Naive thymus-derived CD4-positive, alpha-beta T cell (primary cell): ENCODE measurements at regions not wholly inside any gene's neighbourhood (a gene's known extent, or its start where the extent isn't known, plus 50 kb on each side); places are given as distances from the start of the nearest gene placed in this dataset.

Source experiments
- ATAC-seq: fragments of 150-1000 bp; cut with Tn5 transposase; 2 replicates; pipeline ENCODE4 v1.10.0; 2021; ENCODE audit warnings: mild to moderate bottlenecking, moderate library complexity
- CTCF ChIA-PET: fragments of 350-600 bp; sonication (Branson Sonifier 250); formaldehyde crosslinking; loops from one replicate; lab custom pipeline; 2021; ENCODE audit warnings: antibody characterized with exemption; lab: Charles Lee
- POLR2A ChIA-PET: fragments of 350-600 bp; sonication (Branson Sonifier 250); formaldehyde crosslinking; loops from one replicate; lab custom pipeline; 2021; ENCODE audit warnings: antibody characterized with exemption, inconsistent platforms; lab: Charles Lee
- DNase-seq, 9 donors: peaks; one replicate each; pipeline versions ENCODE4 v3.0.0 to v3.0.0-alpha.2; 2020 to 2022; ENCODE audit warnings: mixed read lengths in 1 of 9
- H3K27ac ChIP-seq: one replicate; pipeline ENCODE4 v1.7.0; 2013; ENCODE audit warnings: mild to moderate bottlenecking, low read depth, low read length, moderate library complexity
- H3K27me3 ChIP-seq, 2 donors: one replicate each; pipeline ENCODE4 v1.7.0; 2013; ENCODE audit warnings: low read length in 2 of 2, mild to moderate bottlenecking in 2 of 2, moderate library complexity in 2 of 2; ENCODE audit not compliant: control insufficient read depth in 2 of 2, insufficient read depth in 2 of 2
- H3K36me3 ChIP-seq, 3 experiments: 1 replicate in 2 of 3; 2 replicates in 1 of 3; pipeline ENCODE4 v1.7.0; 2013; ENCODE audit warnings: low read length in 3 of 3, mild to moderate bottlenecking in 3 of 3, moderate library complexity in 1 of 3; ENCODE audit not compliant: insufficient read depth in 3 of 3, control insufficient read depth in 2 of 3
- H3K4me1 ChIP-seq, 2 donors: one replicate each; pipeline ENCODE4 v1.7.0; 2013; ENCODE audit warnings: low read length in 2 of 2, mild to moderate bottlenecking in 2 of 2, moderate library complexity in 1 of 2; ENCODE audit not compliant: control insufficient read depth in 2 of 2, insufficient read depth in 2 of 2
- H3K4me3 ChIP-seq: 2 replicates; pipeline ENCODE4 v1.7.0; 2013; ENCODE audit warnings: mild to moderate bottlenecking, low read length
- H3K9me3 ChIP-seq, 3 experiments: 1 replicate in 2 of 3; 2 replicates in 1 of 3; pipeline ENCODE4 v1.7.0; 2013; ENCODE audit warnings: low read length in 3 of 3; ENCODE audit not compliant: control insufficient read depth in 2 of 3
- H3K27ac Mint-ChIP-seq, 9 donors: one replicate each; pipeline ENCODE4 v1.8.0; 2020 to 2022; ENCODE audit warnings: mixed read lengths in 9 of 9, mild to moderate bottlenecking in 8 of 9, moderate library complexity in 5 of 9, inconsistent platforms in 2 of 9
- H3K27me3 Mint-ChIP-seq, 5 donors: one replicate each; pipeline ENCODE4 v1.8.0; 2021 to 2022; ENCODE audit warnings: mixed read lengths in 5 of 5, mild to moderate bottlenecking in 1 of 5
- H3K36me3 Mint-ChIP-seq, 5 donors: one replicate each; pipeline ENCODE4 v1.8.0; 2020 to 2022; ENCODE audit warnings: mixed read lengths in 5 of 5, mild to moderate bottlenecking in 3 of 5, inconsistent platforms in 1 of 5
- H3K4me1 Mint-ChIP-seq, 7 donors: one replicate each; pipeline ENCODE4 v1.8.0; 2020 to 2022; ENCODE audit warnings: mixed read lengths in 7 of 7, mild to moderate bottlenecking in 3 of 7, inconsistent platforms in 1 of 7
- H3K4me3 Mint-ChIP-seq, 10 donors: one replicate each; pipeline ENCODE4 v1.8.0; 2020 to 2022; ENCODE audit warnings: mild to moderate bottlenecking in 10 of 10, mixed read lengths in 10 of 10, moderate library complexity in 6 of 10, inconsistent platforms in 2 of 10
- H3K9me3 Mint-ChIP-seq, 11 donors: one replicate each; pipeline ENCODE4 v1.8.0; 2020 to 2022; ENCODE audit warnings: mixed read lengths in 11 of 11, mild to moderate bottlenecking in 4 of 11, inconsistent platforms in 1 of 11, moderate library complexity in 1 of 11
- intact Hi-C, 2 donors: fragments of 100-400 bp; cut with micrococcal nuclease; formaldehyde crosslinking; loops; one replicate each; pipeline ENCODE4 v1.15.1; 2023

GRCh38 chr2:72038524-72038923 is 109.1 kb downstream of the CYP26B1 start:
- ChIA-PET POLR2A (no interaction called here), CTCF (no interaction called here)
- Mint-ChIP-seq H3K9me3 (peaks cover under 1 to 8% (median 3%) of the 10 kb centered on the region in 11 donors), H3K27me3 (peaks cover 0 to 26% (median 10%) of the 10 kb centered on the region in 5 donors), H3K36me3 (no peaks in the 10 kb centered on the region), H3K4me3 (no peak overlapping the region), H3K27ac (no peak overlapping the region), H3K4me1 (peaks cover 0 to 1% (median 0%) of the 10 kb centered on the region in 7 donors)
- H3K27me3 ChIP-seq = no peaks in the 10 kb centered on the region
- no peaks in the 10 kb centered on the region for H3K9me3 ChIP-seq
- H3K4me1 ChIP-seq = no peaks in the 10 kb centered on the region
- intact Hi-C loops = no loop called here
- H3K36me3 ChIP-seq = no peaks in the 10 kb centered on the region
- no peak for DNase-seq
- no peak overlapping the region for H3K27ac ChIP-seq
- H3K4me3 ChIP-seq = no peak overlapping the region
- no peak for ATAC-seq

GRCh38 chr2:72037261-72037666 is 110.4 kb downstream of the CYP26B1 start:
- Mint-ChIP-seq H3K9me3 (peaks cover 0 to 8% (median 3%) of the 10 kb centered on the region in 11 donors), H3K27me3 (peaks cover 0 to 22% (median 10%) of the 10 kb centered on the region in 5 donors), H3K4me3 (no peak overlapping the region), H3K4me1 (peaks cover 0 to 1% (median 0%) of the 10 kb centered on the region in 7 donors), H3K36me3 (no peaks in the 10 kb centered on the region), H3K27ac (no peak overlapping the region)
- Histone ChIP-seq H3K27me3 (no peaks in the 10 kb centered on the region), H3K36me3 (no peaks in the 10 kb centered on the region), H3K4me3 (no peak overlapping the region), H3K27ac (no peak overlapping the region), H3K9me3 (no peaks in the 10 kb centered on the region), H3K4me1 (no peaks in the 10 kb centered on the region)
- POLR2A ChIA-PET = no interaction called here
- ATAC-seq (no peak), DNase-seq (no peak)
- CTCF ChIA-PET = no interaction called here
- intact Hi-C loops = no loop called here

- CTCF ChIA-PET = no interaction called here
- intact Hi-C loops = no loop called here
- H3K4me3 Mint-ChIP-seq = no peak overlapping the region
- no peak overlapping the region for H3K4me3 ChIP-seq
- H3K36me3 Mint-ChIP-seq = no peaks in the 10 kb centered on the region
- DNase-seq (no peak), ATAC-seq (no peak)
- H3K9me3 Mint-ChIP-seq = peaks cover 0 to 8% (median 3%) of the 10 kb centered on the region in 11 donors
- no peaks in the 10 kb centered on the region for H3K36me3 ChIP-seq
- no peaks in the 10 kb centered on the region for H3K9me3 ChIP-seq
- no peak overlapping the region for H3K27ac ChIP-seq
- H3K27me3 Mint-ChIP-seq = peaks cover 0 to 22% (median 11%) of the 10 kb centered on the region in 5 donors
- H3K27ac Mint-ChIP-seq = no peak overlapping the region
- POLR2A ChIA-PET = no interaction called here
- H3K4me1 ChIP-seq = no peaks in the 10 kb centered on the region
- no peaks in the 10 kb centered on the region for H3K27me3 ChIP-seq
- H3K4me1 Mint-ChIP-seq = peaks cover 0 to 1% (median 0%) of the 10 kb centered on the region in 7 donors
Measured at GRCh38 chr2:72036595-72036994, 111.1 kb downstream of the CYP26B1 start.

GRCh38 chr2:72036173-72036545 is 111.5 kb downstream of the CYP26B1 start:
- no peak overlapping the region for H3K4me3 Mint-ChIP-seq
- Histone ChIP-seq H3K27me3 (no peaks in the 10 kb centered on the region), H3K27ac (no peak overlapping the region), H3K36me3 (no peaks in the 10 kb centered on the region), H3K9me3 (no peaks in the 10 kb centered on the region), H3K4me3 (no peak overlapping the region), H3K4me1 (no peaks in the 10 kb centered on the region)
- no peaks in the 10 kb centered on the region for H3K36me3 Mint-ChIP-seq
- H3K27ac Mint-ChIP-seq = no peak overlapping the region
- ChIA-PET CTCF (no interaction called here), POLR2A (no interaction called here)
- H3K9me3 Mint-ChIP-seq = peaks cover 0 to 8% (median 0%) of the 10 kb centered on the region in 11 donors
- peaks cover 0 to 1% (median 0%) of the 10 kb centered on the region in 7 donors for H3K4me1 Mint-ChIP-seq
- ATAC-seq (no peak), DNase-seq (no peak)
- intact Hi-C loops = no loop called here
- H3K27me3 Mint-ChIP-seq = peaks cover 0 to 18% (median 8%) of the 10 kb centered on the region in 5 donors

GRCh38 chr2:72035518-72036172 is 112.0 kb downstream of the CYP26B1 start:
- H3K4me1 Mint-ChIP-seq = peaks cover 0 to 1% (median 0%) of the 10 kb centered on the region in 7 donors
- no peak overlapping the region for H3K27ac Mint-ChIP-seq
- CTCF ChIA-PET = no interaction called here
- intact Hi-C loops = no loop called here
- DNase-seq = no peak
- H3K27me3 Mint-ChIP-seq = peaks cover 0 to 13% (median 7%) of the 10 kb centered on the region in 5 donors
- POLR2A ChIA-PET = no interaction called here
- H3K4me1 ChIP-seq = no peaks in the 10 kb centered on the region
- no peaks in the 10 kb centered on the region for H3K36me3 ChIP-seq
- H3K27ac ChIP-seq = no peak overlapping the region
- ATAC-seq = no peak
- H3K4me3 Mint-ChIP-seq = no peak overlapping the region
- no peaks in the 10 kb centered on the region for H3K36me3 Mint-ChIP-seq
- H3K9me3 Mint-ChIP-seq = peaks cover 0 to 5% (median 0%) of the 10 kb centered on the region in 11 donors
- no peaks in the 10 kb centered on the region for H3K27me3 ChIP-seq
- no peak overlapping the region for H3K4me3 ChIP-seq
- no peaks in the 10 kb centered on the region for H3K9me3 ChIP-seq

GRCh38 chr2:72034353-72035095 is 113.1 kb downstream of the CYP26B1 start:
- no peak overlapping the region for H3K4me3 Mint-ChIP-seq
- ATAC-seq = no peak
- H3K36me3 ChIP-seq = no peaks in the 10 kb centered on the region
- no peaks in the 10 kb centered on the region for H3K9me3 ChIP-seq
- H3K27ac Mint-ChIP-seq = no peak overlapping the region
- no peak overlapping the region for H3K27ac ChIP-seq
- H3K4me1 Mint-ChIP-seq = peaks cover 0 to 1% (median 0%) of the 10 kb centered on the region in 7 donors
- no peak overlapping the region for H3K4me3 ChIP-seq
- no peaks in the 10 kb centered on the region for H3K4me1 ChIP-seq
- DNase-seq = no peak
- no peaks in the 10 kb centered on the region for H3K27me3 ChIP-seq
- H3K27me3 Mint-ChIP-seq = peaks cover 0 to 10% (median 5%) of the 10 kb centered on the region in 5 donors
- peaks cover 0 to 3% (median 0%) of the 10 kb centered on the region in 11 donors for H3K9me3 Mint-ChIP-seq
- ChIA-PET POLR2A (no interaction called here), CTCF (no interaction called here)
- intact Hi-C loops = no loop called here
- H3K36me3 Mint-ChIP-seq = no peaks in the 10 kb centered on the region
